ENCODE measurements at regions not wholly inside any gene's neighbourhood (a gene's known extent, or its start where the extent isn't known, plus 50 kb on each side); places are given as distances from the start of the nearest gene placed in this dataset.
A peak's percentile ranks its signal among the peaks of the same experiment; 100 is the strongest.

DNA sequence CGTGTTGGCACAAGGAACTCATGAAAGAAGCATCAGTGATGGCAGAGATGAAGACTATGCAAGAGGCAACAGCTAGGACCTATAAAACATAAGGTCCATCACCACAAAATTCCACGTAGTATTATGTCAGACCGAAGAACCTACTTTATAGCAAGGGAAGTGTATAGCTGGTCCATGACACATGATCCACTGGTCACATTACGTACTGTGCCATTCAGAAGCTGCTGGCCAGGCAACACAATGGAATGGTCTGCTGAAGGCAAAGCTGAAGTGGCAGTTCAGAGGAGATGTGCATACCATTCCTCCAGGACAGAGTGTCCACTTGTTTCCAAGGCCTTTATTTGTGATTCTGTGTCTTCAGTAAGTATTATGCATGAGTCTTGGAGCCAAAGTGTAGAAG, 215.5 kb upstream of the UGT8 start:
- ATAC-seq (no peak), DNase-seq (no peak), FAIRE-seq (no peak)
- Histone ChIP-seq H3K27ac (no peak overlapping the region), H3K27me3 (no peaks in the 10 kb centered on the region), H3K4me3 (no peak overlapping the region), H3K4me1 (no peaks in the 10 kb centered on the region), H3K9me3 (no peaks in the 10 kb centered on the region), H3K36me3 (no peaks in the 10 kb centered on the region)
- intact Hi-C loops (cut with DNase I): loop anchor here in 2 of 3 donors (10.0 kb wide), 1 partner anchor 988 kb away; no protein-coding TSS in a partner anchor
- WGBS, 2 donors: 76 to 82% methylated on average over 4 of the region's 4 CpGs
- TF ChIP-seq, protein P1, sequence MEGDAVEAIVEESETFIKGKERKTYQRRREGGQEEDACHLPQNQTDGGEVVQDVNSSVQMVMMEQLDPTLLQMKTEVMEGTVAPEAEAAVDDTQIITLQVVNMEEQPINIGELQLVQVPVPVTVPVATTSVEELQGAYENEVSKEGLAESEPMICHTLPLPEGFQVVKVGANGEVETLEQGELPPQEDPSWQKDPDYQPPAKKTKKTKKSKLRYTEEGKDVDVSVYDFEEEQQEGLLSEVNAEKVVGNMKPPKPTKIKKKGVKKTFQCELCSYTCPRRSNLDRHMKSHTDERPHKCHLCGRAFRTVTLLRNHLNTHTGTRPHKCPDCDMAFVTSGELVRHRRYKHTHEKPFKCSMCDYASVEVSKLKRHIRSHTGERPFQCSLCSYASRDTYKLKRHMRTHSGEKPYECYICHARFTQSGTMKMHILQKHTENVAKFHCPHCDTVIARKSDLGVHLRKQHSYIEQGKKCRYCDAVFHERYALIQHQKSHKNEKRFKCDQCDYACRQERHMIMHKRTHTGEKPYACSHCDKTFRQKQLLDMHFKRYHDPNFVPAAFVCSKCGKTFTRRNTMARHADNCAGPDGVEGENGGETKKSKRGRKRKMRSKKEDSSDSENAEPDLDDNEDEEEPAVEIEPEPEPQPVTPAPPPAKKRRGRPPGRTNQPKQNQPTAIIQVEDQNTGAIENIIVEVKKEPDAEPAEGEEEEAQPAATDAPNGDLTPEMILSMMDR (IDR thresholded peaks at IDR 0.05): no peak

DNA sequence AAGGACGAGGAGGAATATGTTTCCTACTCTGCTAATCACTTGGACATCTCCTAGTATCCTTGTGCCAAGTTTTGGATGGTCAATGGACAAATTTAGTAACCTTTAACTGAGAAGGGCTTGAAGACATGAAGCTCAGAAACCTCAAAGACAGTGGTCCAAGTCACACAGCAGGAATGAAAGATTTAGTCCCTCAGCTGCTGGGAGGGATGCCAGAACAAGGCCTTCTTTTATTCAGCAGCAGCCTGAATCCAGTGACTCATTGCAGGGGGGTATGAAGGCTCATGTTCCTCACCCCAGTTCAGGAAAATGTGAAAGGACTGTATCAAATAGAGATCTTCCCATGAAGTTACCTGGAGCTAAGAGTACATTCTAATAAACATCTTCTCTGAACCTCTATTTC, 214.9 kb upstream of the UGT8 start:
- DNase-seq (no peak), ATAC-seq (no peak), FAIRE-seq (no peak)
- intact Hi-C loops (cut with DNase I): loop anchor here in 2 of 3 donors (10.0 kb wide), 1 partner anchor 989 kb away; no protein-coding TSS in a partner anchor
- WGBS, 2 donors: 70 to 77% methylated on average over 1 of the region's 1 CpG
- Histone ChIP-seq H3K9me3 (no peaks in the 10 kb centered on the region), H3K4me1 (no peaks in the 10 kb centered on the region), H3K27me3 (no peaks in the 10 kb centered on the region), H3K4me3 (no peak overlapping the region), H3K36me3 (no peaks in the 10 kb centered on the region), H3K27ac (no peak overlapping the region)
- TF ChIP-seq, protein P1 (IDR thresholded peaks at IDR 0.05): no peak

DNA sequence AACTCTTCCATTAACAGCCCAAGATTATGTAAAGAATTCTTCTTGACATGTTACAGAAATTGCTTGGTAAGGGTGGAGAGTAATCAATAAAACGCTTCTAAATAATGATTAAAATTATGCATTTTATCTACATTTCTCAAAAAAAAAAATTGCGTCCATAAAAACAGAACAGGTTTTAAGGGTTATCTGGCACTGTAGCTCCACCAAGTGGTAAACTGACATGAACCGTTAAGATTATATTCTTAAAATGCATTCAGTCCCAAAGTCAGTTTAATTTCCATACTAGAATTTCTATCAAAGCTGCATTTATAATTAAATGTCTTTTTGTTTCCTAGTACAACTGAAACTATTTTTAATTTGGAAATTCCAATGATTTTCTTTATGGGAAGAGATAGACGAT, 214.0 kb upstream of the UGT8 start:
- DNase-seq (no peak), FAIRE-seq (peak; percentile 90), ATAC-seq (peak in 2 of 4 donors; percentile 60 to 63)
- 3% methylated on average over 4 of the region's 4 CpGs for WGBS, 2 donors
- Histone ChIP-seq H3K4me1 (no peaks in the 10 kb centered on the region), H3K36me3 (no peaks in the 10 kb centered on the region), H3K27me3 (no peaks in the 10 kb centered on the region), H3K4me3 (no peak overlapping the region), H3K9me3 (no peaks in the 10 kb centered on the region), H3K27ac (no peak overlapping the region)
- intact Hi-C loops (cut with DNase I): loop anchor here in 2 of 3 donors (5.0 to 10.0 kb wide), 2 partner anchors 308 to 990 kb away; no protein-coding TSS in a partner anchor
- TF ChIP-seq, protein P1 (IDR thresholded peaks at IDR 0.05): peak in 3 of 4 donors; percentile 14 to 25 (median 21)

DNA sequence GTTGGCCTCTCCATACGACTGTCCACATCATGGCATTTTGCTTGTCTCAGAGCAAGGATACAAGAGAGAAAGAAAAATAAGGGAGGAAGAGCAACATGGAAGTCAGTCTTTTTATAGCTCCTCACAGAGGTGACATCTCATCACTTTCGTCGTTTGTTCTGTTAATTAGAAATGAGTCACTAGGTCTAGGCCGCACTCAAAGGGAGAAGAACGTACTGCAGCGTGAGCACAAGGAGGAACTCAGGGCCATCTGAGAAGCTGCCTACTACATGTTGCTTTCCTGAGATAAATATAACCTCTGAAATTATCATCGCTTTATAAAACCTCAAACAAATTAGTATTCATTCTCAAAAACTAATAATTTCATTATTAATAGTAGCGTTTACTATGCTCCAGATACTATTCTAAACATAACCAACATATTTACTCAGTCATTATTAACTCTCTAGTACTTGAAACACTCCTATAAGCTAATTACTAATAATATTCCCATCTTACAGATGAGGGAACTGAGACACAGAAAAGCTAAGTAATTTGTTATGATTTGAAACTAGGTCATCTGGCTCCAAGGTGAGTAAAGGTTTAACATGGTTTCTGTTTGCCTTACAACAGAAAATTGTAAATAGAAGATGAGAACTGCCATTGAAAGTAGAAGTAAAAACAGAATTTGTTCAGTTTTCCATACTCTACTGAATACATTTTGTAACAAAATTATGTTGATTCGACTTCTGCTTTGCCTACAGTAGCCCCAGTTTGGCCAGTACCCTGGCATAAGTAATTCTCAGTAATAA, 213.2 kb upstream of the UGT8 start:
- FAIRE-seq (no peak), ATAC-seq (no peak), DNase-seq (no peak)
- no peaks in the 10 kb centered on the region for H3K36me3 ChIP-seq
- H3K4me3 ChIP-seq: no peak overlapping the region
- 78 to 83% methylated on average over 9 of the region's 9 CpGs for WGBS, 2 donors
- TF ChIP-seq, protein P1 (IDR thresholded peaks at IDR 0.05): no peak
- no peak overlapping the region for H3K27ac ChIP-seq
- no peaks in the 10 kb centered on the region for H3K9me3 ChIP-seq
- no peaks in the 10 kb centered on the region for H3K27me3 ChIP-seq
- no peaks in the 10 kb centered on the region for H3K4me1 ChIP-seq
- intact Hi-C loops (cut with DNase I): loop anchor here in 2 of 3 donors (5.0 to 10.0 kb wide), 2 partner anchors 307 to 991 kb away; no protein-coding TSS in a partner anchor
